ENCODE measurements at regions not wholly inside any gene's neighbourhood (a gene's known extent, or its start where the extent isn't known, plus 50 kb on each side); places are given as distances from the start of the nearest gene placed in this dataset.

DNA sequence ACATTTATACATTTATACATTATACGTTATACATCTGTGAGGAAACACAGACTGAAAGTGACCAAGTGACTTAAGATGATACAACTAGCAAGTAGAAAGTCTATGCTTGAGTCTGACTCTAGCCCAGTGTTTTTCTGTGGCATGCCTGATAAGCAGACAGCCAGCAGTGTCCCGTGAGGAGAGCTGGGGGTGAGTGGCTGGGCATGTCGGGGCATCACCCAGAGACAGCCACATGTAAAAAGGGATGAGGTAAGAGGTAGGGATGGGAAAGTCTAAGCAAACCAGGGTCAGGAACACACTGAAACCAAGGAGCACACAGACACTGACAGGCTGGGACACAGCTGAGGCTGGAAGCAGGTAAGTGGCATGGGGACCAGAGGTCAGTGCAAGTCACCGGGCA, 333.2 kb downstream of the FOXO1 start:
- TF ChIP-seq, protein P1, sequence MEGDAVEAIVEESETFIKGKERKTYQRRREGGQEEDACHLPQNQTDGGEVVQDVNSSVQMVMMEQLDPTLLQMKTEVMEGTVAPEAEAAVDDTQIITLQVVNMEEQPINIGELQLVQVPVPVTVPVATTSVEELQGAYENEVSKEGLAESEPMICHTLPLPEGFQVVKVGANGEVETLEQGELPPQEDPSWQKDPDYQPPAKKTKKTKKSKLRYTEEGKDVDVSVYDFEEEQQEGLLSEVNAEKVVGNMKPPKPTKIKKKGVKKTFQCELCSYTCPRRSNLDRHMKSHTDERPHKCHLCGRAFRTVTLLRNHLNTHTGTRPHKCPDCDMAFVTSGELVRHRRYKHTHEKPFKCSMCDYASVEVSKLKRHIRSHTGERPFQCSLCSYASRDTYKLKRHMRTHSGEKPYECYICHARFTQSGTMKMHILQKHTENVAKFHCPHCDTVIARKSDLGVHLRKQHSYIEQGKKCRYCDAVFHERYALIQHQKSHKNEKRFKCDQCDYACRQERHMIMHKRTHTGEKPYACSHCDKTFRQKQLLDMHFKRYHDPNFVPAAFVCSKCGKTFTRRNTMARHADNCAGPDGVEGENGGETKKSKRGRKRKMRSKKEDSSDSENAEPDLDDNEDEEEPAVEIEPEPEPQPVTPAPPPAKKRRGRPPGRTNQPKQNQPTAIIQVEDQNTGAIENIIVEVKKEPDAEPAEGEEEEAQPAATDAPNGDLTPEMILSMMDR (IDR thresholded peaks at IDR 0.05; ENCODE audit: low read length), result no peak
- TF ChIP-seq EZH2 (IDR thresholded peaks at IDR 0.05; ENCODE audit: borderline replicate concordance, low read length), result no peak
